ENCODE measurements at regions not wholly inside any gene's neighbourhood (a gene's known extent, or its start where the extent isn't known, plus 50 kb on each side); places are given as distances from the start of the nearest gene placed in this dataset.
"Not testable (repeated sequence)": the region's sequence is repeated elsewhere in the genome, so short reads cannot be mapped to it uniquely, and the experiment has no call there.

DNA sequence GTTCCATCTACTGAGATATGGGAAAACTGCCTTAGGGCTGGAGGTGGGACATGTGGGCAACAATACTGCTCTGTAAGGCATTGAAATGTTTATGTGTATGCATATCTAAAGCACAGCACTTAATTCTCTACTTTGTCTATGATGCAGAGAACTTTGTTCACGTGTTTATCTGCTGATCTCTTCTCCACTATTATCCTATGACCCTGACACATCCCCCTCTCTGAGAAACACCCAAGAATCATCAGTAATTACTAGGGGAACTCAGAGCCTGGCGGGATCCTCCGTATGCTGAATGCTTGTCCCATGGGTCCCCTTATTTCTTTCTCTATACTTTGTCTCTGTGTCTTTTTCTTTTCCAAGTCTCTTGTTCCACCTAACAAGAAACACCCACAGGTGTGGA lies 63.8 kb downstream of the OR4A15 start:
- H3K4me3 Mint-ChIP-seq; POLR2A ChIA-PET; H3K4me1 Mint-ChIP-seq; ATAC-seq; H3K27me3 Mint-ChIP-seq; intact Hi-C loops (cut with DNase I, micrococcal nuclease); H3K27ac Mint-ChIP-seq; H3K36me3 Mint-ChIP-seq (ENCODE audit: low read depth); DNase-seq; CTCF ChIA-PET: not testable (repeated sequence)
- H3K9me3 Mint-ChIP-seq (ENCODE audit: low read depth): peaks cover 19% of the 10 kb centered on the region

GRCh38 chr11:55457641-55458040 lies 89.9 kb downstream of the OR4A15 start:
- ATAC-seq (no peak), DNase-seq (no peak)
- H3K9me3 Mint-ChIP-seq (ENCODE audit: low read depth): peaks cover 11% of the 10 kb centered on the region
- ChIA-PET CTCF (no interaction called here), POLR2A (no interaction called here)
- H3K4me1 Mint-ChIP-seq: no peaks in the 10 kb centered on the region
- no peak overlapping the region for H3K27ac Mint-ChIP-seq
- no peaks in the 10 kb centered on the region for H3K27me3 Mint-ChIP-seq
- no peaks in the 10 kb centered on the region for H3K36me3 Mint-ChIP-seq (ENCODE audit: low read depth)
- H3K4me3 Mint-ChIP-seq: no peak overlapping the region
- intact Hi-C loops (cut with DNase I, micrococcal nuclease): no loop called here

DNA sequence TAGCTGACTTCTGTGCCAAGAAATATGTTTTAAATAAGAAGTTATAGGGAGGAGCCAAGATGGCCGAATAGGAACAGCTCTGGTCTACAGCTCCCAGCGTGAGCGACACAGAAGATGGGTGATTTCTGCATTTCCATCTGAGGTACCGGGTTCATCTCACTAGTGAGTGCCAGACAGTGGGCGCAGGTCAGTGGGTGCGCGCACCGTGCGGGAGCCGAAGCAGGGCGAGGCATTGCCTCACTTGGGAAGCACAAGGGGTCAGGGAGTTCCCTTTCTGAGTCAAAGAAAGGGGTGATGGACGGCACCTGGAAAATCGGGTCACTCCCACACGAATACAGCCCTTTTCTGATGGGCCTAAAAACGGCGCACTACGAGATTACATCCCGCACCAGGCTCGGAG lies 92.1 kb downstream of the OR4A15 start:
- POLR2A ChIA-PET; H3K27me3 Mint-ChIP-seq; H3K36me3 Mint-ChIP-seq (ENCODE audit: low read depth); intact Hi-C loops (cut with DNase I, micrococcal nuclease); H3K27ac Mint-ChIP-seq; H3K4me3 Mint-ChIP-seq; ATAC-seq; DNase-seq; CTCF ChIA-PET; H3K9me3 Mint-ChIP-seq (ENCODE audit: low read depth); H3K4me1 Mint-ChIP-seq: not testable (repeated sequence)

DNA sequence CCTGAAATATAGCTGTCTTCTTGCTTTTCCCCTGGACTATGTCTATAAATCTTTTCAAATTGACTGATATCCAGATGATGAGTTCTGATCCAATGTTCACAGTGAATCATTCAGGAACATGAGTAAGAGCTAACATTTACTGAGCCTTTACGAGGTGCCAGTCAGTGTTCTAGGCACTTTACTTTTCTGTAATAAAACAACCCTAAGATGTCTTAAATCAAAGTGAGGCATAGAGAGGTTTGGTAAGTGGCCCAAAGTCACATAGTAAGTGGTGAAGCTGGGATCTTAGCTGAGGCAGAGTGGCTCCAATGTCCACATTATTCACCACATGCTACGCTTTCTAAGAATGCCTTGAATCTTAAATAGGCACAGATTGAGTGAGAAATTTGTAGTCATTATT lies 79.9 kb upstream of the OR4C15 start:
- no peaks in the 10 kb centered on the region for H3K27me3 Mint-ChIP-seq
- ChIA-PET CTCF (no interaction called here), POLR2A (no interaction called here)
- DNase-seq (no peak), ATAC-seq (no peak)
- no peak overlapping the region for H3K4me3 Mint-ChIP-seq
- H3K27ac Mint-ChIP-seq: no peak overlapping the region
- peaks cover 17% of the 10 kb centered on the region for H3K9me3 Mint-ChIP-seq (ENCODE audit: low read depth)
- no peaks in the 10 kb centered on the region for H3K36me3 Mint-ChIP-seq (ENCODE audit: low read depth)
- intact Hi-C loops (cut with DNase I, micrococcal nuclease): no loop called here
- H3K4me1 Mint-ChIP-seq: no peaks in the 10 kb centered on the region

GRCh38 chr11:55481416-55481815 lies 72.9 kb upstream of the OR4C15 start:
- ChIA-PET POLR2A (no interaction called here), CTCF (no interaction called here)
- Mint-ChIP-seq H3K4me3 (no peak overlapping the region), H3K27ac (no peak overlapping the region), H3K36me3 (ENCODE audit: low read depth) (no peaks in the 10 kb centered on the region), H3K9me3 (ENCODE audit: low read depth) (peaks cover 17% of the 10 kb centered on the region), H3K4me1 (no peaks in the 10 kb centered on the region), H3K27me3 (no peaks in the 10 kb centered on the region)
- intact Hi-C loops (cut with DNase I, micrococcal nuclease): no loop called here
- no peak for ATAC-seq
- no peak for DNase-seq

- Mint-ChIP-seq H3K27me3 (no peaks in the 10 kb centered on the region), H3K27ac (no peak overlapping the region), H3K4me1 (no peaks in the 10 kb centered on the region), H3K4me3 (no peak overlapping the region), H3K9me3 (ENCODE audit: low read depth) (peaks cover 23% of the 10 kb centered on the region), H3K36me3 (ENCODE audit: low read depth) (no peaks in the 10 kb centered on the region)
- ATAC-seq (no peak), DNase-seq (no peak)
- POLR2A ChIA-PET: no interaction called here
- CTCF ChIA-PET: no interaction called here
- intact Hi-C loops (cut with DNase I, micrococcal nuclease): no loop called here
These were observed 57.2 kb upstream of the OR4C15 start for GRCh38 chr11:55497068-55497467.

DNA sequence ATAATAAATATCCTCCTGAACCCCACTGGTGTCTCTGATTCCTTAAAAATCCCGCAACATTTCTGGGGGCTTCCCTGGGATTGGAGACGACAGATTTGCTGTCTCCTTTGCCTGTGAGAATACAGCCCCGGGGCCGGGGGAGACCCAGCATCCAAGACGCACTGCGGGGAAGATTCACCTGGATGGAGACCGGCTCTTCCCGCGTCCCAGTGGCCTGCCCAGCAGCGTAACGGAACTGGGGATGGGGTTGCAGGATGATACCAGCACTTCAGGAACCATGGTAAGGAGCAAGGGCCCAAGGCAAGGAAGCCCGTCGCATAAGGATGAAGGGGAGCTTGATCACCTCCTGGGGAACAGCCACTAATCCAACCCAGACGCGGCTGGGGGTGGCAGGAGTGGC lies 53.3 kb upstream of the OR4C15 start:
- Mint-ChIP-seq H3K9me3 (ENCODE audit: low read depth) (peaks cover 29% of the 10 kb centered on the region), H3K4me3 (no peak overlapping the region), H3K27me3 (no peaks in the 10 kb centered on the region), H3K4me1 (no peaks in the 10 kb centered on the region), H3K27ac (no peak overlapping the region), H3K36me3 (ENCODE audit: low read depth) (no peaks in the 10 kb centered on the region)
- intact Hi-C loops (cut with DNase I, micrococcal nuclease): no loop called here
- ATAC-seq (no peak), DNase-seq (no peak)
- POLR2A ChIA-PET: no interaction called here
- CTCF ChIA-PET: interaction anchor here (0.7 kb wide), 1 partner anchor 875 kb away, joined by 3 read pairs; no protein-coding TSS in a partner anchor

GRCh38 chr11:55503449-55503848 lies 50.8 kb upstream of the OR4C15 start:
- no peak overlapping the region for H3K4me3 Mint-ChIP-seq
- H3K27ac Mint-ChIP-seq: no peak overlapping the region
- DNase-seq: no peak
- ATAC-seq: no peak
- H3K27me3 Mint-ChIP-seq: no peaks in the 10 kb centered on the region
- ChIA-PET CTCF (no interaction called here), POLR2A (no interaction called here)
- H3K9me3 Mint-ChIP-seq (ENCODE audit: low read depth): peaks cover 33% of the 10 kb centered on the region
- H3K36me3 Mint-ChIP-seq (ENCODE audit: low read depth): no peaks in the 10 kb centered on the region
- intact Hi-C loops (cut with DNase I, micrococcal nuclease): no loop called here
- H3K4me1 Mint-ChIP-seq: no peaks in the 10 kb centered on the region

All from activated CD4-positive, alpha-beta T cell treated with anti-CD3 and anti-CD28 coated beads for 36 hours (primary cell).